ENCODE measurements at regions not wholly inside any gene's neighbourhood (a gene's known extent, or its start where the extent isn't known, plus 50 kb on each side); places are given as distances from the start of the nearest gene placed in this dataset.

GRCh38 chr6:105504706-105505105 is 101.8 kb upstream of the PREP start:
- DNase-seq: no peak

GRCh38 chr6:105503641-105504040 is 100.8 kb upstream of the PREP start:
- no peak for DNase-seq

- DNase-seq: no peak
Observed at GRCh38 chr6:105501826-105502344, 99.0 kb upstream of the PREP start.

- DNase-seq: no peak
Observed at GRCh38 chr6:105501246-105501645, 98.4 kb upstream of the PREP start.

GRCh38 chr6:105500693-105501092 is 97.8 kb upstream of the PREP start:
- DNase-seq: no peak

- no peak for DNase-seq
Observed at GRCh38 chr6:105499931-105500330, 97.0 kb upstream of the PREP start.

- DNase-seq: no peak
Observed at GRCh38 chr6:105499136-105499870, 96.4 kb upstream of the PREP start.

GRCh38 chr6:105497549-105497948 is 94.7 kb upstream of the PREP start:
- DNase-seq: no peak

GRCh38 chr6:105495515-105495914 is 92.6 kb upstream of the PREP start:
- DNase-seq: no peak

- no peak for DNase-seq
Observed at GRCh38 chr6:105494688-105495087, 91.8 kb upstream of the PREP start.

GRCh38 chr6:105493736-105494135 is 90.9 kb upstream of the PREP start:
- no peak for DNase-seq

GRCh38 chr6:105492706-105493673 is 90.1 kb upstream of the PREP start:
- no peak for DNase-seq

- DNase-seq: no peak
Observed at GRCh38 chr6:105489216-105489530, 86.3 kb upstream of the PREP start.

- DNase-seq: no peak
Observed at GRCh38 chr6:105488516-105489215, 85.8 kb upstream of the PREP start.

GRCh38 chr6:105487040-105487790 is 84.3 kb upstream of the PREP start:
- no peak for DNase-seq

GRCh38 chr6:105485456-105485855 is 82.6 kb upstream of the PREP start:
- no peak for DNase-seq

GRCh38 chr6:105484238-105485161 is 81.6 kb upstream of the PREP start:
- DNase-seq: no peak

GRCh38 chr6:105483492-105483891 is 80.6 kb upstream of the PREP start:
- DNase-seq: no peak

- no peak for DNase-seq
Observed at GRCh38 chr6:105482921-105483320, 80.0 kb upstream of the PREP start.

GRCh38 chr6:105482227-105482844 is 79.5 kb upstream of the PREP start:
- no peak for DNase-seq

- DNase-seq: no peak
Observed at GRCh38 chr6:105476978-105477377, 74.1 kb upstream of the PREP start.

All from activated CD8-positive, alpha-beta memory T cell treated with anti-CD3 and anti-CD28 coated beads, Interleukin-2, amount 50 U/mL, for 4 hours (primary cell).